ENCODE measurements at regions not wholly inside any gene's neighbourhood (a gene's known extent, or its start where the extent isn't known, plus 50 kb on each side); places are given as distances from the start of the nearest gene placed in this dataset.
"Not testable (repeated sequence)": the region's sequence is repeated elsewhere in the genome, so short reads cannot be mapped to it uniquely, and the experiment has no call there.

DNA sequence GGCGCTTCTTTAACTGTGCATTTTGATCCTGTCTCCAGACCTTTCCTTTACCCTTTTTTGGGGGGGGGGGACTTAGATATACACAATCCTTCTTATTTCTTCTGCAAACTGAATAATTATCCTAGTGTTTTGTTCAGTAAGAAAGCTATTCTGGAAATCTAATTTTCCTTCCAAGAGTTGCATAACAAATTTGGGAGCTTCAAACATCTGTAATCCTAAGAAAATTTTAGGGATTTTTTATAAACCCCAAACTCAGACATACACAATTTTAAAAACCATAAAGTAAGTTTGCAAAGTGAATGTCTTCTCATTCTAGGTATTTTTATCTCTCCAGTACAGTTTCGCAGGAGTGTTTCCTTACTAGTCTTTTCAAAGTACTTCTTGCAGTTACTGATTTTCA lies 182.7 kb upstream of the E2F7 start:
- no peak for DNase-seq

DNA sequence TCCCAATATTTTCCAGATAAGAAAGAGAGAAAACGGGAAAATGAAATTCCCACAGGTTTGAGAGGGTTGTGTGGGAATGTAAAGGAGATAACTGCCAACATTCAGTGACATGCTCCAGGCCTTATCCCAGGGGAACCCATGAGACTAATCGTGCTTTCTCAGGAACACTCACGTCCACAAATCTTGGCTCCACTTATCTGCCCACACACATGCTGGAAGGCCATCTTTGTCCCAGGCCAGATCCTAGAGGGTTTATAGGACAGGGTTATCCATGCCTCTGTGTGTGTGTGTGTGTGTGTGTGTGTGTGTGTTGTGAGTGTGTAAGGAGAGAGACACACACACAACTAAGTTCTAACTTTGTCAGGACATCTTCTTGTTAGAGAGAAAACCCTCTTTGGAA lies 182.2 kb upstream of the E2F7 start:
- no peak for DNase-seq

DNA sequence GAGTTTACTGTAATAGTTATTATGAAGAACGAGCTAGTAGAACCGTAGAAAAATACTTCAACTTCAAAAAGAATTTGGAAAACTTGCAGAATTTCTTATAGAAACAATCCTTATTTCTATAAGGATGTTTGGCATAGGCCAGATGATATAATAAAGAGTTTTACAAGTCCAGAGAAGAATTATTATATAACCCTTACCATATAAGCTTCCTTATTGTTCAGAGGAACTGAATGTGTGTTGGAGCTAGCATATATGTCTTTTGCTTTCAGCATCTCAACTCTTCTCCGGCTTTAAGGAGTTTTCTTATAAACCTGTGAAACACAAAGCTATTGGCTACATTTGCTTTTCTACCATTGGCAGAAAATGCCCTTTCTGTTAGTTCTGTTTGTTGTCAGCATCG lies 178.0 kb upstream of the E2F7 start:
- DNase-seq = no peak

DNA sequence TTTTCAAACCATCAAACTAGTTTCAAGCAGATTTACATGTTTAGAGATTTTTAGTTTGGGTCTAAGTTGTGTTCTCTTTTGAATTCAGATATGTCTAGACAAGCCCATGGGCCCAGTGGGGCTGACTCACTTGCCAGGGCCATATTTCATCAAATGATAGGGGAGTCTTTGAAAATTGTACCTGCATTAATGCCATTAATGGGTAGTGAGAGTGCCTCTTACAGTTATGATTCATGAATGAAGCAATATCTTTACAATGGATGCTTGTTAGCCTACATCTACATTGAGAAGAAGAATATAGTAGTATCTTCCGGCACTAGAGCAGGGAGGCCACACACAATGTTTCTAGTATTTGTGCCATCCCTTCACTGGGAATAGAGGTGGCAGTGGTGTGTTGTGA lies 174.2 kb upstream of the E2F7 start:
- DNase-seq = no peak

DNA sequence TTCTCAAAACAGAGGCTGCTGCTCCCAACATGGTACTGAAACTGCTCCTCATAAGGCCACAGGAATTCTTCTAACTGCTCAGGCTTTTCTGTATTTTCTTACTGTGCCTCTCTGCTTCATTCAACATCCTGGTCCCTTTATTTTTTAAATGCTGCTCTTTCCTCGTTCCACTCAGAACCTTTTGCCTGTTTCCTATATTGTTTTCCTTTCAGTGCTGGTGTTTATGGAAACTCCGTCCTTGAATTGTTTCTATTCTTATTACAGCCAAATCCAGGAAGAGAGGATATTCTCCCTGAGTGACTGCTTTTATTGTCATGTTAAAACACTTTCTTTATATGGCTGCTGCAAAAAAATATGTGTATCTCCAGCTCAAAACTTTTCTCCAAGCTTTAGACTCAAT lies 173.0 kb upstream of the E2F7 start:
- DNase-seq = no peak

DNA sequence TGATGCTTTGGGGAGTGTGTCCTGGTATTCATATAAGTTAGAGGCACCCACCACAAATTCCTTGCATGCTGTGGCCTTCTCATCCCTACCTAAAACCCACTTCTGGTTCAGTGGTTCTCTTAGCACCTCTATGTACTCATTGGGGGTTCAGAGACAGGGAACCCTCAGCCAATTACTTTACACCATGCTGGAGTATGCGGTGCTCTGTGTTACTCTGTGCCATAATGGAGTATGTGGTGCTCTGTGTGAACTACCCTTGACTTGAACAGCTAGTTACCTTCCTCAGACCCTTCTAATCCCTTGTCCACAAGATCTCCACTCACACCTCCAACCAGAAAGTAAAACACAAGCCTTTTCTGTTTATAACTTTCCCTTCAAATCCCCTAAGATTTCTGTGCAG lies 172.5 kb upstream of the E2F7 start:
- no peak for DNase-seq

DNA sequence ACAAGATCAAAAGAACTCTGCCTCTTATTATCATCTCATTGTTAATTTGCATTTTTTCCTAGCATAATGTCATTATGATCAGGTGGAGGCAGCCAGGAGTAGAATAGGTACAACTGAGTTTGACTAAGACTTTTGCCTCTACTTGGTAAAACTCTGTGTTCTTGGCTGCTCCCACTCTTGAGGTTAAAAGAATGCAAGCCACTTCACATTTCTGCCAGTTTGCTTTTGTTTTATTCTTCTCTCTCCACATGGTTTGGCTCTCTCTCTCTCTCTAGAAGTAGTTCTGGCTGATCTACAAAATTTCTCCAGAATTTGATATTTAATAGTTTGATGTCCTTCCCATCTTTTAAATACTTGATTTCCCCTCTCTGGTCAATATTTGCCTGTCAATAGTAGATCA lies 170.7 kb upstream of the E2F7 start:
- no peak for DNase-seq

DNA sequence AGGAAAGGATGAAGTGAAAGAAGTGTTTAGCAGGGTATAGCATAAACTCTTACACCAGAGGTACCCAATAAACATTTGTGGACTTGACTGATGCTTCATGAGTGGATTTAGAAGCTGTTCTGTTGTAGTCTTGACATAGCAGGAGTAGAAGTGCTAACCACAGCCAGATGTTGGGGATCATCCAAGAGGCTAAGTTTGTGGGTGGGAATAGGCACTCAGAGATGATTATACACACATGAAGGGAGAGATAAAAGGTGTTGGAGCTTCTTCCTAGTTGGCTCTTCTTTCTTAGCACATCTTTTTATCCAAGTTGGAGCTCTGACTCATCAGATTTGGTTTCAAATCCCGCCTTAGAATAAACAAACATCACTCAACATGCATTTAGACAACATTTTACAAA lies 166.7 kb upstream of the E2F7 start:
- DNase-seq = no peak

DNA sequence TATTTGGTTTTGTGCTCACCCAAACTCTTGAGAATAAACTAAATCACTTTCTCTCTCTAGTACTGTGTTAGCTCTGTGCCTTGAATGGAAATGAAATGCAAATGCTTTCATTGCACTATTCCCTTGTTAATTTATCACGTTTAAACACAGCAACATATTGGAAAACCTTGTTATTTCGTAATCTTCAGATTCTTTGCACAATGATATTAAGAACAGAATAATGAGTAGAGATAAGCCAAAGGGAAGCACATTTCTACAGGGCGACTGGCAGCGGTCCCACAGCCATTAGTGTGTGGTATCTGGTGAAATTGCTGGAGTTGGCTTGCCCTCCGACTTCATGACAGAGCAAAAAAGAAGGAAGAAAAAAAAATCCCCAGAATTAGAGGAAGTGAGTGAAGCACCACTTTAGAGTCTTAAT lies 166.1 kb upstream of the E2F7 start:
- peak; percentile 6 to 27 for DNase-seq

DNA sequence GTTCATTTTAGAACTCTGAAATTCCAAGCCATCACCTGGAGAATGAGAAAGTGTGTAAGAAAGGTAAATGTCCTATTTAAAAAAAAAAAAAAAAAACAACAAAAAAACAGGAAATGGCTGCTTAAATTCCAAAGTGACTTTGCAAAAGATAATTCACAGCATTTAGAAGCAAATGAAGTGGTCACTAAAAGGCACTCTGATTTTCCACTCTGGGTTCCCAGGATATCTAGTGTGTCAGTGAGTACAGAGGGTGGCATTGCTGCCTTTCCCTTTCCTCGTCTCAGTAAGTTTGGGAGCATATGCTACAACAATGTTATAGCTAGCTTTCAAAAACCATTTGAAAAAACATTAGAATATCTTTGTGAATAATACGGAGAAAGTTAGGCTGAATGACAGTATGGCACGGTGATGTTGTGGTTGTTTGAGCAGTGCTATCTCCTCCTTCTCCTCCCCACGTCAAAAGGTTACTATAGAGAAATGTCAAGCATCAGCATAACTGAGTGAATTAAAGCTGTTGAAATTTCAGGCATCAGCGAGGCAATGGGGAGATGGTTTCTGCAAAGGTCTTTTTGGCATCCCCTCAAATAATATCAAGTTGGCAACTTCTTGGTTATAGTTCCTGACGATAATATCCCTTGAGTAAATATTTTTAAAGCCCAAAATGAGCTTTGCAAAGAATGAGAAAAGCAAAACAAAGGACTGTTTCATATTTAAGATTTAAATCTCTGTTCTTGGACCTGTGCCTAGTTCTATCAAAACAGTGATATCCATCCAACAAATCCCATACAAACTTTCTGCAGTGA lies 164.5 kb upstream of the E2F7 start:
- no peak for DNase-seq

DNA sequence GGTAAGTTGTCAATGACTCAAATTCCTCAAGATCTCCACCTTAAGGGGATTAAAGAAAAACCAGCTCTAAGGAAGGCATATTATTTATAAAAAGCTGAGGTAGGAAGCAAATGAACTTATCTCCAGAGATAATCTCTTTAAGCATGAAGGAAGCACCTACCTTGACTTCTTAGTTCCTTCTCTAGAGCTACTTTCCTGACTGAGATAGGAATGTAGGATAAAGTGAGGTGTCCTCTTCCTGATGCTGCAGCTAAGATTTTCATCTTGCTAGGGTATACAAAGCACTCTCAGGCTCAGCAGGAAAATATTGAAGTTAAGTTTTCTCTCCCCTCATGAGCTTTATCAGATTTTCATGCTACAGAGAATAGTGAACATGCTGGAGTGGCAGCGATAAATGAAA lies 163.0 kb upstream of the E2F7 start:
- no peak for DNase-seq

DNA sequence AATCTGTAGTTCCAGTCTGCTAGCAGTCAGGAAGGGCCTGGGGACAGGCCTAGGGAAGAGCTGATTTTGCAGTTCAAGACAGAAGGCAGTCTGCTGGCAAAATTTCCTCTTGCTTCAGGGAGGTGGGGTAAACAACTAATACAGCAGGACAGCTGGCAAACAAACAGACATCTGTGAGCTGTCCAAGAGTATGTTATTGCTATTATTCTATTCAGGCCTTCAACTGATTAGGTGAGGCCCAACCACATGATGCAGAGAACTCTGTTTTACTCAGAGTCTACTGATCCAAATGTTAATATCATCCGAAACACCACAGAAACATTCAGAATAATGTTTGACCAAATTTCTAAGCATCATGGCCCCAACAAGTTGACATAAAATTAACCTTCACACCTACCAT lies 161.0 kb upstream of the E2F7 start:
- DNase-seq = no peak

DNA sequence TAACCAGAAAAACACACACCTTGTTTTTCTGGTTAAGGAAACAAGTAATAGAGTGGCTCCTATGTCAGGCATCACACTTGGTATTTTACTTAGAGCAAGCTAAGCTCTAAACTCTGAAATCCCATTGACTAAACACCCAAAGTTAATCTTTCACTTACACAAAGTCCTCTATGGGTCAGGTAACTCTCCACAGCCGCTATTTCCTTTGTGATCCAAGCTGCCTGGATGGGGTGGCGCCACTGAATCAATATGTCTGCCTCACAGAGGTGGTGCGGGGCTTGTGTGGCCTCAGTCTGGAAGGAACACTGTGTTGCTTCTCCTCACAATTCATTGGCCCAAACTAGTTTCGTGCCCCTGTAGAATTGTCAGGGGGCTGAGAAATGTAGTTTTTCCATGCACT lies 160.0 kb upstream of the E2F7 start:
- DNase-seq = no peak

DNA sequence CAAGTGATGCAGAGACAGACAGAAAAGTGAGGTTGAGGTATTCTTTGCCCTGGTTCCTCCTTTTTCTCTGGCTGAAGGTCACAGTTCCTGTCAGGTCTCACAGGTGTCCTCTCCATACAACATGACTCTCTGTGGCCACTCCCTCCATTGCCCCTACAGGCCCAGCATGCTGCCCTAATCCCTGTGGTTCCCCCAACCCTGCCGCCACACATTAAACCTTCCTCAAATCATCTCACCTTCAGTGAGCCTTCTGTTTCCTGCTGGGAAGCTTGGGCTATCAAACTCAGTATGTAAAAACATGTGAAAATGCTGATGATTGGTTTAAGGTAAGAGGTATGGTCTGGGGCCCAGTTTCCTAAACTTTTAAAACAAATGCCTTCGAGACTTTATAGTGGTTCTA lies 159.0 kb upstream of the E2F7 start:
- DNase-seq = no peak

DNA sequence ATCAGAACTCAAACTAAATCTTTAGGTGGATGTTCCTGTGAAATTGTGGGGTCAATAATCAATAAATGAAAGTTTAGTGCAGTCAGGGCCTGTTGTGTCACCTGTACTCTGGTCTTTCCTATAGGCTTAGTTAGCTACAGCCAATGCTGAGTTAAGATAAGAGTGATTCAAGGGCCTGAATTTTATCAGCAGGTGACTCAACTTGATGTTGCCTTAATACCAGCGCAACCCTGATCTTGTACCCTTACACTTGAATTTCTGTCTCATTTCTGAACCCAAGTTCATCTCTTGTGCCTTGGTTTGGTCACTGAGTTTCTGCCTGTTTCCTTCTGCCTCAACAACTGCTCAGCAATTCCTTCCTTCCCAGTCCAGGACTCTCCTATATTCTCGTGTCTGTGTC lies 157.0 kb upstream of the E2F7 start:
- DNase-seq = no peak

DNA sequence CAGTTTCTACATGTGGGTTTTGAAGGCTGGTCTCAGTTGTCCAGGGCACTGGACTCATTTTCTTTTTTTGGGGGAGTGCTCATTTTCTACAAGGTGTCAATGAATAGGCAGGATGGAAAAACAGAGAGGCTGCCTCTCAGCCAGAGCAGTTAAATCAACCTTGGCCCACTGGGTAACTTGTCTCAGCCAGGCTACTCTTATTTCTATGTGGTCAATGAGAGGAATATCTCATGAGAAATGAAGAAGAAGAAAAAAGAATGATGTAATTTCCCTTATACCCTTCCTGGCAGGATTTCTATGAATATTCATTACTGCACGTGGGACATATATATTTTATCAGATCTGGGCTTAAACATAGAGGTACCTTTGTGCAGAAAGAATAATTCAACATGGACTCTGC lies 155.2 kb upstream of the E2F7 start:
- no peak for DNase-seq

DNA sequence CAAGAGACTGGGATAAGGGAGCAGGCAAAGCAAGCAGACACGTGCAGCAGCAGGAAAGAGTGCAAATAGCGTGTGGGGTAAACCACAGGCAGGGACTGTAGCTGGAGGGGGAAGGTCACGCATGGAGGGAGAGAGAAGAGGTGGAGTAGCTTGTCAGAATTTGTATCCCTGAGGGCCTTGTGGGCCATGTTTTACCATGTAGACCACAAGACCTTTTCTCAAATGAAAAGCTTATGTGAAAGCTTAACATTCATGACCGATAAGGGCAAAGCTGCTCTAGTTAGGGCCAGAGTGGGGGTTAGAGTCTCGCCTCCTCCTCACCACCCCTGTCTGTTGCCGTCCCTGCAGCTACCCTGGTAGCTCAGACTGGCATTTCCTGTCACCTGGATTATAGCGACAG lies 152.9 kb upstream of the E2F7 start:
- DNase-seq = no peak

DNA sequence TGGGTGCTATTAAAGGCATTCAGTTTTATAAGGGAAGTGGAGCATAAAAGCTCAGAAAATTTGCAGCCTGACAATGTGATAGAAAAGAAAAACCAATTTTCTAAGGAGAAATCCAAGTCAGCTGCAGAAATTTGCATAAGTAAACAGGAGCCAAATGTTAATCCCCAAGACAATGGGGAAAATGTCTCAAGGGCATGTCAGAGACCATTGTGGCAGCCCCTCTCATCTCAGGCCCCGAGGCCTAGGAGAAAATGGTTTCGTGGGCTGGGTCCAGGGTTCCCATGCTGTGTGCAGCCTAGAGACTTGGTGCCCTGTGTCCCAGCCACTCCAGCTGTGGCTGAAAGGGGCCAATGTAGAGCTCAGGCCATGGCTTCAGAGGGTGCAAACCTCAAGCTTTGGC lies 150.8 kb upstream of the E2F7 start:
- DNase-seq = not testable (repeated sequence)

DNA sequence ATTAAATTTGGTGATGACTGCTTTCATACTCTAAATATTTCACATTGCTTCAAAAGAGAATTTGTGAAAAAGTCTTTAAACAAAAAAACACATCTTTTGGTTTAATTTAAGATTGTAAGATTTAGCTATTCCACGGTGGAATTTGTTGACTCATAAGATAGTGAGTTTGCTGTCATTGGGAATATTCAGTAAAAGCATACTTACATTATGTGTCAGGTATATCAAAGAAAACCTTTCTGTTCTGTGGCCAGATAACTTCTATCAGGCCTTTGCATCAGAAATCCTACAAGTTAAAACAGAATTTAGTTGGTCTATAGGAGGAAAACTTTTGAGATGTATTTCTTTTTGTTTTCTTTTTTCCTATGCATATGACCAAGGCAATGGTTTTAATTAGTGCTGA lies 148.8 kb upstream of the E2F7 start:
- DNase-seq = no peak

DNA sequence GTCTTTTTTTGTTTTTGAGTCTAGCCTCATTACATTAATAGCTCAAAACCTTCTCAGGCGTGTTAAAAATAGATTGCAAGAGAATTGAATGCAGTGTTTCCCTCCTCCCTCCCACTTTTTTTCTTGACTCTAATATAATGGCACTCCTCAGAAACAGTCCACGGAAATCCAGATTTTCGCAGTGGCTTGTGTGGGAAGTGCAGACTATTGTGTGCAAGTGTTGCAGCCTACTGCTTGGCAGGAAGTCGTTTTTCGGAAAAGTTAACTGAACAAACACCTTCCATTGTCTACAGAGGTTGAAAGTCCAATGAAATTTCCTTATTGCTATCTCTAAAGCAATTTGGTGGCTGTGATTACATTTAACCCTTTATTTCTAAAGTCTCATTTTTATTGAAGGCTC lies 147.9 kb upstream of the E2F7 start:
- no peak for DNase-seq

DNA sequence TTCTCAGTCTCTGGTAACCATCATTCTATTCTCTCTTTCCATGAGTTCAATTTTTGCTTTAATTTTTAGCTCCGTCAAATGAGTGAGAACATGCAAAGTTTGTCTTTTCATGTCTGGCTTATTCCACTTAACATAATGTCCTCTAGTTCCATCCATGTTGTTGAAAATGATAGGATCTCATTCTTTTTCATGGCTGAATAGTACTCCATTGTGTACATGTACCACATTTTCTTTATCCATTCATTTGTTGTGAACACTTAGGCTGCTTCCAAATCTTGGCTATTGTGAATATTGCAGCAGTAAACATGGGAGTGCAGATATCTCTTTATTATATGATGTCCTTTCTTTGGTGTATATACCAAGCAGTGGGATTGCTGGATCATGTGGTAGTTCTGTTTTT lies 145.4 kb upstream of the E2F7 start:
- DNase-seq = no peak

DNA sequence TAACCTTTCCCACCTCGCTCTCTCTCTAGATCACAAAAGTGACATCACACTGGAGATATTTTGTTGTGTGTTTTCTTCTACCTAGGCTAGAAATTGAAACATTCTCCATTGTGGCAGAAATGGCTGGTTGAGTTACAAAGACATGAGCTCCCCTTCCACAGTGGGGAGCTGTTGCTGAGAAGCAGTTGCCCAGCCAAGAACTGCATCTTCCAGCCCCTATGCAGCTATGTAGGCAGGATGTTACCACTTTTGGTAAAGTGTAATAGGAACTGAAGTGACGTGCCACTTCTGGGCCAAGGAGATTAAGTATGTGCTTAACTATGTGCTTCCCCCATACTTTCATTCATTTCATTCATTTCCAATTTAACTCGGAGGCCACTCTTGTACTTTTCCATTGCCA lies 138.7 kb upstream of the E2F7 start:
- no peak for DNase-seq

DNA sequence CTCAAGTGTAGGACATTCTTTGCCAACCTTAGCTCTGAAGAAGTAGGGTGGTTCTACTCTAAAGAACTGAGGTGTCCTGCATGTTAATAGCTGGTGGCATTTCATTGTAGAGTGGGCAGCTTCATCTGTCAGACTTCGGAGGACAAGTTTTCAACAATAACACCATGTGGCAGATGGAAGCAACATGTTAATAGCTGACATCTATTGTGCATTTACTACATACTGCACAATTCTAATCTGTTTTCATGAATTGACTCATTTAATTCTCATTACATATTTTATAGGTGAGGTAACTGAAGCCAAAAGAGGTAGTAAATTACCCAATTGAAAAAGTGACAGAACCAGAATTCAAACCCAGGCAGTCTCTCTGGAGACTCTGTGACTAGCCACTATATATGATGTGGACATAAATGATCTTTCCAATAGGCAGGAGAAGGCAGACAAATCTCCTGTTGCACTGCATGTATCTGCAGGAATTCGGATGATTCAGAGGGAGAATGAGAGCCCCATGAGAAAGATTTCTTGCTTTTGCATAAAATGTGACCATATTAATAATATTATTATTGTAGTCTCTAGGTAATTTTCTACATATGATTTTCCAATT lies 137.2 kb upstream of the E2F7 start:
- no peak for DNase-seq

DNA sequence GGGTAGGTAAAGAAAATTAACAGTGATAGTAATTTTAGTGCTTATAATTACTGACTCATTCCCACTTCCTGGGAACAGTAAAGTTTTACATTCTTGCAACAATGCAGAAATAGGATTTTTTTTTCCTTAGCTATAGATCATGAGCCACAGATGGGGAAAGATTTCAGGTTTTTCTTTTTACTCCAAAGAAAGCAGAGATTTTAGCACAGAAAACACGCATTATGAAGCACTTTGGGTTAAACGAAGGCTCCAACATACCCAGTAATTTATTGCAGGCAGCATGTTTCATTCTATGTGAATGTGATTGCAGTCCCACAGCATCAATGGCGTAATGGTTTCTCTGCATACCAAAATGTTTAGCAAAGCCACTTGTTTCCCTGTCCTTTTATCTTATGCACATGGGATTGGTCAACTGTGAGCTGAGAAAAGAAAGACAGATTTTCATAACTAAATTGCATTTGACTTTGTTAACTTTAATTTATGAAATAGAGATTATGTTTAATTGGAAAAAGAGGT lies 124.6 kb upstream of the E2F7 start:
- no peak for DNase-seq

DNA sequence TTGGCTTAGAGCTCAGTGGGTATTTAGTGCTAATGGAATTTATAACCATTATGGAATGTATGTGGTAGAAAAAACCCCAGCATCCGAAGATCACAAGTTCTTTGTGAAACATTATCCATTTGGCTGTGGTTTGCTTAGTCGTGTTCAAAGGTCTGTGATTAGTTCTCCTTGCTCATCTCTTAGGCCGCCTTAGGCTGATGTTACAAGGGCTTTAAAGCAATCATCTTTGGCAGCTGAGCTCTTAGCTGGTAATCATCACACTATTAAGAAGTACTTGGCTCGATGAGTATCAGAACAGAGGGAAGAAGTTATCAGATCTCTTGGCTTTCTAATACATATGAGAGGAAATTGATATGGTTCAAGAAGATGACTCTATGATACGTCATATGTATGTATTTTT lies 124.1 kb upstream of the E2F7 start:
- no peak for DNase-seq
